K562 (cell line): ENCODE measurements at regions not wholly inside any gene's neighbourhood (a gene's known extent, or its start where the extent isn't known, plus 50 kb on each side); places are given as distances from the start of the nearest gene placed in this dataset.

Experiments
- ASH1L ChIP-seq: fragments of 450-650 bp; IDR thresholded peaks from 2 replicates; pipeline ENCODE4 v1.6.1; 2018; ENCODE audit warnings: borderline replicate concordance, mild to moderate bottlenecking, low read depth; ENCODE audit not compliant: partially characterized antibody
- DIDO1 ChIP-seq: fragments of 450-650 bp; IDR thresholded peaks from 2 replicates; pipeline ENCODE4 v1.6.1; 2016; ENCODE audit warnings: low read depth, missing biosample characterization, missing genetic modification characterization
- ELF4 ChIP-seq: fragments of 450-650 bp; formaldehyde crosslinking; IDR thresholded peaks from 2 replicates; pipeline ENCODE4 v1.4.0; 2022; ENCODE audit warnings: missing genetic modification characterization
- FOXK1 ChIP-seq: sonication (generic); formaldehyde crosslinking; IDR thresholded peaks from 2 replicates; pipeline ENCODE4 v1.8.0; 2022; ENCODE audit warnings: missing genetic modification reagents, mild to moderate bottlenecking, borderline replicate concordance
- MYBL2 ChIP-seq, 2 experiments: fragments of 450-650 bp in 1 of 2; sonication (generic) in 1 of 2; formaldehyde crosslinking in 1 of 2; IDR thresholded peaks; 2 replicates each; pipeline versions ENCODE4 v1.6.1 to v1.8.1; 2017 to 2022; ENCODE audit warnings: borderline replicate concordance in 1 of 2, inconsistent platforms in 1 of 2, low read depth in 1 of 2, mild to moderate bottlenecking in 1 of 2, missing genetic modification reagents in 1 of 2, moderate library complexity in 1 of 2
- NCOA6 ChIP-seq: fragments of 450-650 bp; IDR thresholded peaks from 2 replicates; pipeline ENCODE4 v1.6.1; 2017; ENCODE audit warnings: mild to moderate bottlenecking
- NFIC ChIP-seq: fragments of 450-650 bp; IDR thresholded peaks from 2 replicates; pipeline ENCODE4 v1.6.1; 2017; ENCODE audit warnings: mild to moderate bottlenecking, inconsistent platforms
- SMAD3 ChIP-seq: fragments of 450-650 bp; formaldehyde crosslinking; conservative IDR thresholded peaks from 2 replicates; pipeline ENCODE4 v1.4.0; 2020; ENCODE audit warnings: mild to moderate bottlenecking
- SPI1 ChIP-seq: IDR thresholded peaks from 2 replicates; pipeline ENCODE4 v1.6.1; 2011; ENCODE audit warnings: low read depth, low read length, control low read depth, borderline replicate concordance
- TEAD4 ChIP-seq, 2 experiments: sonication (generic) in 1 of 2; formaldehyde crosslinking in 1 of 2; IDR thresholded peaks; 2 replicates each; pipeline versions ENCODE4 v1.6.1 to v1.8.0; 2012 to 2022; ENCODE audit warnings: borderline replicate concordance in 1 of 2, inconsistent platforms in 1 of 2, low read length in 1 of 2, mild to moderate bottlenecking in 1 of 2, missing genetic modification reagents in 1 of 2
- TF ChIP-seq, protein P1 (sequence below): sonication (generic); formaldehyde crosslinking; IDR thresholded peaks from 2 replicates; pipeline ENCODE4 v1.8.1; 2023; ENCODE audit warnings: missing genetic modification reagents, mild to moderate bottlenecking, borderline replicate concordance
- TF ChIP-seq, protein P2 (sequence below): fragments of 450-650 bp; formaldehyde crosslinking; IDR thresholded peaks from 2 replicates; pipeline ENCODE4 v1.4.0; 2022; ENCODE audit warnings: missing genetic modification characterization
- TF ChIP-seq, protein P3 (sequence below): fragments of 250-450 bp; sonication (Bioruptor Pico); IDR thresholded peaks from 2 replicates; pipeline ENCODE4 v1.8.0; 2021; ENCODE audit warnings: mild to moderate bottlenecking, moderate library complexity
- TF ChIP-seq, protein P4 (sequence below), 2 experiments: fragments of 450-650 bp; IDR thresholded peaks; 2 replicates each; pipeline ENCODE4 v1.6.1; 2018; ENCODE audit warnings: mild to moderate bottlenecking in 2 of 2, low read depth in 1 of 2; ENCODE audit not compliant: partially characterized antibody in 2 of 2

DNA sequence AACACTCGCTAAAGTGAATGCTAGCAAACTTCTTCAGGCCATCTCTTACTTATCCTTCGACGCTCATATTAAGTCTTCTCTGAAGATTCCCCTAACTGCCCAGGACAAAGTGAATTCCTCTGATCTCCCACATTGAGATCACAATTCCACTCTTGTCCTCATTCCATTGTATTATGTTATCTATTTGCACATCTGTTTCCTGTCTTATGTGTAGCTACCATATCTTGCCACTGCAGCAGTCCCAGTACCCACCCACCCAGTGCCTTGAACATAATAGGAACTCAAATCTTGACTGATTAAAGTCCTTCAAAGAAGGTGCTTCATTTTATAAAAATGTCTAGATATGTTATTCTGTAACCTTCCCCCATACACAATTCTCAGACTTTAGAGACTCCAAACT, 702.3 kb downstream of the DIAPH3 start (continued):
- TF ChIP-seq, protein P1, sequence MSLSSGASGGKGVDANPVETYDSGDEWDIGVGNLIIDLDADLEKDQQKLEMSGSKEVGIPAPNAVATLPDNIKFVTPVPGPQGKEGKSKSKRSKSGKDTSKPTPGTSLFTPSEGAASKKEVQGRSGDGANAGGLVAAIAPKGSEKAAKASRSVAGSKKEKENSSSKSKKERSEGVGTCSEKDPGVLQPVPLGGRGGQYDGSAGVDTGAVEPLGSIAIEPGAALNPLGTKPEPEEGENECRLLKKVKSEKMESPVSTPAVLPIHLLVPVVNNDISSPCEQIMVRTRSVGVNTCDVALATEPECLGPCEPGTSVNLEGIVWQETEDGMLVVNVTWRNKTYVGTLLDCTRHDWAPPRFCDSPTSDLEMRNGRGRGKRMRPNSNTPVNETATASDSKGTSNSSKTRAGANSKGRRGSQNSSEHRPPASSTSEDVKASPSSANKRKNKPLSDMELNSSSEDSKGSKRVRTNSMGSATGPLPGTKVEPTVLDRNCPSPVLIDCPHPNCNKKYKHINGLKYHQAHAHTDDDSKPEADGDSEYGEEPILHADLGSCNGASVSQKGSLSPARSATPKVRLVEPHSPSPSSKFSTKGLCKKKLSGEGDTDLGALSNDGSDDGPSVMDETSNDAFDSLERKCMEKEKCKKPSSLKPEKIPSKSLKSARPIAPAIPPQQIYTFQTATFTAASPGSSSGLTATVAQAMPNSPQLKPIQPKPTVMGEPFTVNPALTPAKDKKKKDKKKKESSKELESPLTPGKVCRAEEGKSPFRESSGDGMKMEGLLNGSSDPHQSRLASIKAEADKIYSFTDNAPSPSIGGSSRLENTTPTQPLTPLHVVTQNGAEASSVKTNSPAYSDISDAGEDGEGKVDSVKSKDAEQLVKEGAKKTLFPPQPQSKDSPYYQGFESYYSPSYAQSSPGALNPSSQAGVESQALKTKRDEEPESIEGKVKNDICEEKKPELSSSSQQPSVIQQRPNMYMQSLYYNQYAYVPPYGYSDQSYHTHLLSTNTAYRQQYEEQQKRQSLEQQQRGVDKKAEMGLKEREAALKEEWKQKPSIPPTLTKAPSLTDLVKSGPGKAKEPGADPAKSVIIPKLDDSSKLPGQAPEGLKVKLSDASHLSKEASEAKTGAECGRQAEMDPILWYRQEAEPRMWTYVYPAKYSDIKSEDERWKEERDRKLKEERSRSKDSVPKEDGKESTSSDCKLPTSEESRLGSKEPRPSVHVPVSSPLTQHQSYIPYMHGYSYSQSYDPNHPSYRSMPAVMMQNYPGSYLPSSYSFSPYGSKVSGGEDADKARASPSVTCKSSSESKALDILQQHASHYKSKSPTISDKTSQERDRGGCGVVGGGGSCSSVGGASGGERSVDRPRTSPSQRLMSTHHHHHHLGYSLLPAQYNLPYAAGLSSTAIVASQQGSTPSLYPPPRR (CRISPR knock-in tag) = no peak
- TF ChIP-seq, protein P2, sequence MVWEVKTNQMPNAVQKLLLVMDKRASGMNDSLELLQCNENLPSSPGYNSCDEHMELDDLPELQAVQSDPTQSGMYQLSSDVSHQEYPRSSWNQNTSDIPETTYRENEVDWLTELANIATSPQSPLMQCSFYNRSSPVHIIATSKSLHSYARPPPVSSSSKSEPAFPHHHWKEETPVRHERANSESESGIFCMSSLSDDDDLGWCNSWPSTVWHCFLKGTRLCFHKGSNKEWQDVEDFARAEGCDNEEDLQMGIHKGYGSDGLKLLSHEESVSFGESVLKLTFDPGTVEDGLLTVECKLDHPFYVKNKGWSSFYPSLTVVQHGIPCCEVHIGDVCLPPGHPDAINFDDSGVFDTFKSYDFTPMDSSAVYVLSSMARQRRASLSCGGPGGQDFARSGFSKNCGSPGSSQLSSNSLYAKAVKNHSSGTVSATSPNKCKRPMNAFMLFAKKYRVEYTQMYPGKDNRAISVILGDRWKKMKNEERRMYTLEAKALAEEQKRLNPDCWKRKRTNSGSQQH (CRISPR knock-in tag) = no peak
- TF ChIP-seq NFIC (peak; percentile 28; the same call in 1 of the 2 replicates), TEAD4 (IDR thresholded peaks at IDR 0.05; ENCODE audit: low read length) (peak; percentile 91), TEAD4 (CRISPR knock-in tag; IDR thresholded peaks at IDR 0.05; ENCODE audit: borderline replicate concordance) (no peak), NCOA6 (no peak), FOXK1 (CRISPR knock-in tag) (no peak), ELF4 (CRISPR knock-in tag) (no peak), SPI1 (no peak), ASH1L (no peak), SMAD3 (no peak), MYBL2 (IDR thresholded peaks at IDR 0.05; ENCODE audit: low read depth) (no peak), MYBL2 (CRISPR knock-in tag; IDR thresholded peaks at IDR 0.05; ENCODE audit: borderline replicate concordance) (no peak), DIDO1 (tag) (no peak)
- TF ChIP-seq, protein P3, sequence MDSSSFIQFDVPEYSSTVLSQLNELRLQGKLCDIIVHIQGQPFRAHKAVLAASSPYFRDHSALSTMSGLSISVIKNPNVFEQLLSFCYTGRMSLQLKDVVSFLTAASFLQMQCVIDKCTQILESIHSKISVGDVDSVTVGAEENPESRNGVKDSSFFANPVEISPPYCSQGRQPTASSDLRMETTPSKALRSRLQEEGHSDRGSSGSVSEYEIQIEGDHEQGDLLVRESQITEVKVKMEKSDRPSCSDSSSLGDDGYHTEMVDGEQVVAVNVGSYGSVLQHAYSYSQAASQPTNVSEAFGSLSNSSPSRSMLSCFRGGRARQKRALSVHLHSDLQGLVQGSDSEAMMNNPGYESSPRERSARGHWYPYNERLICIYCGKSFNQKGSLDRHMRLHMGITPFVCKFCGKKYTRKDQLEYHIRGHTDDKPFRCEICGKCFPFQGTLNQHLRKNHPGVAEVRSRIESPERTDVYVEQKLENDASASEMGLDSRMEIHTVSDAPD (CRISPR knock-in tag) = no peak
- TF ChIP-seq, protein P4, sequence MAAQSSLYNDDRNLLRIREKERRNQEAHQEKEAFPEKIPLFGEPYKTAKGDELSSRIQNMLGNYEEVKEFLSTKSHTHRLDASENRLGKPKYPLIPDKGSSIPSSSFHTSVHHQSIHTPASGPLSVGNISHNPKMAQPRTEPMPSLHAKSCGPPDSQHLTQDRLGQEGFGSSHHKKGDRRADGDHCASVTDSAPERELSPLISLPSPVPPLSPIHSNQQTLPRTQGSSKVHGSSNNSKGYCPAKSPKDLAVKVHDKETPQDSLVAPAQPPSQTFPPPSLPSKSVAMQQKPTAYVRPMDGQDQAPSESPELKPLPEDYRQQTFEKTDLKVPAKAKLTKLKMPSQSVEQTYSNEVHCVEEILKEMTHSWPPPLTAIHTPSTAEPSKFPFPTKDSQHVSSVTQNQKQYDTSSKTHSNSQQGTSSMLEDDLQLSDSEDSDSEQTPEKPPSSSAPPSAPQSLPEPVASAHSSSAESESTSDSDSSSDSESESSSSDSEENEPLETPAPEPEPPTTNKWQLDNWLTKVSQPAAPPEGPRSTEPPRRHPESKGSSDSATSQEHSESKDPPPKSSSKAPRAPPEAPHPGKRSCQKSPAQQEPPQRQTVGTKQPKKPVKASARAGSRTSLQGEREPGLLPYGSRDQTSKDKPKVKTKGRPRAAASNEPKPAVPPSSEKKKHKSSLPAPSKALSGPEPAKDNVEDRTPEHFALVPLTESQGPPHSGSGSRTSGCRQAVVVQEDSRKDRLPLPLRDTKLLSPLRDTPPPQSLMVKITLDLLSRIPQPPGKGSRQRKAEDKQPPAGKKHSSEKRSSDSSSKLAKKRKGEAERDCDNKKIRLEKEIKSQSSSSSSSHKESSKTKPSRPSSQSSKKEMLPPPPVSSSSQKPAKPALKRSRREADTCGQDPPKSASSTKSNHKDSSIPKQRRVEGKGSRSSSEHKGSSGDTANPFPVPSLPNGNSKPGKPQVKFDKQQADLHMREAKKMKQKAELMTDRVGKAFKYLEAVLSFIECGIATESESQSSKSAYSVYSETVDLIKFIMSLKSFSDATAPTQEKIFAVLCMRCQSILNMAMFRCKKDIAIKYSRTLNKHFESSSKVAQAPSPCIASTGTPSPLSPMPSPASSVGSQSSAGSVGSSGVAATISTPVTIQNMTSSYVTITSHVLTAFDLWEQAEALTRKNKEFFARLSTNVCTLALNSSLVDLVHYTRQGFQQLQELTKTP (IDR thresholded peaks at IDR 0.05; ENCODE audit: low read depth in 1 of 2, partially characterized antibody in 2 of 2) = no peak
